ENCODE measurements at regions not wholly inside any gene's neighbourhood (a gene's known extent, or its start where the extent isn't known, plus 50 kb on each side); places are given as distances from the start of the nearest gene placed in this dataset.
A peak's percentile ranks its signal among the peaks of the same experiment; 100 is the strongest.

DNA sequence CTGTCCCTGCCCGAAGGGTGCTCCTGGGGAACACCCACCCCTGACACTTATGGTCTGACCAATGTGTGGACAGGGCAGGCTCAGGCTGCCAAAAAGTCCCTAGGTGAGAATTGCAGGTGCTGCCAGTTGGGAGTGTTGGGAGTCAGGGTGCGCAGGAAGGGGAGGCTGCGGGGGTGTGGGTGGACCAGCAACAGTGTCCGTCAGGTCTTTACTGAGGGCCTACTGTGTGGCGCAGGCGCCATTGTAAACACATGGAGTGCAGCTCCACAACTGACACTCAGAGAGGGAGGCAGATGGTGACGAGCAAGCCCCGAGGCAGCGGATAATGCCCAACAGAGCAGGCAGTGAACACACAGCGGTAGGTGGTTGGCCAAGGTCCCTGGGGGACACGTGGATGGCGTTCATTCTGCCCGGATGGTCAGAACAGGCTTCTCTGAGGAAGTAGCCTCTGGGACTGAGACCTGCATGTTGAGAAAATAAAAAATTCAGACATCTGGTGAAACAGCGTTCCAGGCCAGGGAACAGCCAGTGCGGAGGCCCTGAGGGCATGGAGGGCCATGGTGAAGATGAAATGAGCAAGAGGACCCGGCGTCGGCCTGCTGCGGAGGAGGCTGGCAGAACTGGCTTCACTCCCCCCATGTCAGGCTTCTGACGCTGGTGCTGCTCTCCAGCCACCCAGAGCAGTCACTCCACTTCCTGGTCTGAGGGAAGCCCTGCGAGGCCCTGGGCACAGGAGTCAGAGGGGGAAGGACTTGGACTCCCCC is 136.2 kb upstream of the ZBTB40 start (continued):
- TF ChIP-seq ZNF687 (CRISPR knock-in tag; IDR thresholded peaks at IDR 0.05), result no peak

GRCh38 chr1:22317231-22317919 is 134.3 kb upstream of the ZBTB40 start:
- in situ Hi-C loops (cut with HindIII; ENCODE audit: extremely low pct_ligation_motif_present, low pct_unique_long_range_greater_than_20kb) (no loop called here), intact Hi-C loops (cut with micrococcal nuclease; ENCODE audit: unreplicated experiment) (no loop called here)
- Histone ChIP-seq H3K9ac (ENCODE audit: insufficient read depth, low read depth, low read length) (no peak overlapping the region), H3K27me3 (ENCODE audit: control insufficient read depth in 1 of 2, insufficient read depth in 2 of 2, low read length in 2 of 2) (peaks cover 2 to 36% of the 10 kb centered on the region in 2 experiments; a peak in 3 of 5 replicates), H3K4me2 (ENCODE audit: low read depth, low read length) (no peak overlapping the region), H3K27ac (ENCODE audit: extremely low read length, insufficient read depth, low read length) (no peak overlapping the region), H3K36me3 (replicated peaks in 1 of 2; ENCODE audit: control insufficient read depth in 1 of 2, insufficient read depth in 2 of 2, low read length in 2 of 2) (no peaks in the 10 kb centered on the region), H3K4me1 (ENCODE audit: insufficient read depth, low read length) (0 out of 2 replicates have a peak, but pooled peaks cover 7% of the 10 kb centered on the region), H3K79me2 (ENCODE audit: insufficient read depth, low read length) (no peaks in the 10 kb centered on the region), H4K20me1 (ENCODE audit: insufficient read depth, low read length) (no peaks in the 10 kb centered on the region), H3K4me3 (replicated peaks in 1 of 3; ENCODE audit: insufficient read depth in 1 of 3, low read depth in 2 of 3, low read length in 3 of 3) (no peak overlapping the region), H3K9me3 (ENCODE audit: low read length) (no peaks in the 10 kb centered on the region), H2AFZ (ENCODE audit: low read length) (no peak overlapping the region)
- DNase-seq (ENCODE audit: low spot score), result no peak
- WGBS (ENCODE audit: low lambda C conversion rate), result 45% methylated on average over 7 of the region's 10 CpGs
- no peak for FAIRE-seq
- ATAC-seq, result peak; percentile 85
- POLR2A ChIA-PET, result interaction anchor here (0.6 kb wide), 1 partner anchor 45 kb away, joined by 3 read pairs; no protein-coding TSS in a partner anchor
- no TSS peak for BruUV-seq (replicated peaks)
- CTCF ChIA-PET (ENCODE audit: low intra/inter-chr PET ratio, low total read pairs), result interaction anchor here (1.3 kb wide), 1 partner anchor 186 kb away, joined by 3 read pairs; no protein-coding TSS in a partner anchor
- TF ChIP-seq ZC3H13 (CRISPR knock-in tag; IDR thresholded peaks at IDR 0.05) (no peak), STAG1 (CRISPR knock-in tag; IDR thresholded peaks at IDR 0.05) (peak; percentile 48), ZMAT5 (CRISPR knock-in tag; IDR thresholded peaks at IDR 0.05; ENCODE audit: borderline replicate concordance, low read depth) (no peak), SIX4 (CRISPR knock-in tag; IDR thresholded peaks at IDR 0.05) (no peak), ZNF691 (CRISPR knock-in tag; IDR thresholded peaks at IDR 0.05; ENCODE audit: borderline replicate concordance, low read depth) (no peak), XRCC5 (optimal IDR thresholded peaks at IDR 0.05; ENCODE audit: low read length) (peak; percentile 31), ZNF772 (CRISPR knock-in tag; IDR thresholded peaks at IDR 0.05) (no peak), SRY (CRISPR knock-in tag; IDR thresholded peaks at IDR 0.05) (no peak), ZBTB38 (CRISPR knock-in tag; IDR thresholded peaks at IDR 0.05) (no peak), ZNF354B (CRISPR knock-in tag; IDR thresholded peaks at IDR 0.05) (no peak)
- TF ChIP-seq, protein P1, sequence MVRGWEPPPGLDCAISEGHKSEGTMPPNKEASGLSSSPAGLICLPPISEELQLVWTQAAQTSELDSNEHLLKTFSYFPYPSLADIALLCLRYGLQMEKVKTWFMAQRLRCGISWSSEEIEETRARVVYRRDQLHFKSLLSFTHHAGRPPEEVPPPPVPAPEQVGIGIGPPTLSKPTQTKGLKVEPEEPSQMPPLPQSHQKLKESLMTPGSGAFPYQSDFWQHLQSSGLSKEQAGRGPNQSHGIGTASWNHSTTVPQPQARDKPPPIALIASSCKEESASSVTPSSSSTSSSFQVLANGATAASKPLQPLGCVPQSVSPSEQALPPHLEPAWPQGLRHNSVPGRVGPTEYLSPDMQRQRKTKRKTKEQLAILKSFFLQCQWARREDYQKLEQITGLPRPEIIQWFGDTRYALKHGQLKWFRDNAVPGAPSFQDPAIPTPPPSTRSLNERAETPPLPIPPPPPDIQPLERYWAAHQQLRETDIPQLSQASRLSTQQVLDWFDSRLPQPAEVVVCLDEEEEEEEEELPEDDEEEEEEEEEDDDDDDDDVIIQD (CRISPR knock-in tag; IDR thresholded peaks at IDR 0.05; ENCODE audit: low read depth), result no peak

Data from HepG2 (cell line).